Choroid plexus epithelial cell (primary cell): ENCODE measurements at regions not wholly inside any gene's neighbourhood (a gene's known extent, or its start where the extent isn't known, plus 50 kb on each side); places are given as distances from the start of the nearest gene placed in this dataset.

Experiments
- DNase-seq: peaks from one replicate; pipeline ENCODE4 v3.0.0-alpha.2; 2010; ENCODE audit warnings: low read depth
- H3K4me3 ChIP-seq: 2 replicates; pipeline ENCODE4 v1.5.1; 2011; ENCODE audit warnings: low read depth, mild to moderate bottlenecking, control low read depth, low read length, moderate library complexity
- TF ChIP-seq, protein P1 (sequence below): conservative IDR thresholded peaks from 2 replicates; pipeline ENCODE4 v1.5.1; 2011; ENCODE audit warnings: low read depth, mild to moderate bottlenecking, control low read depth, inconsistent platforms, low read length, moderate library complexity

GRCh38 chr12:75638792-75639191 lies 127.4 kb upstream of the KRR1 start:
- TF ChIP-seq, protein P1, sequence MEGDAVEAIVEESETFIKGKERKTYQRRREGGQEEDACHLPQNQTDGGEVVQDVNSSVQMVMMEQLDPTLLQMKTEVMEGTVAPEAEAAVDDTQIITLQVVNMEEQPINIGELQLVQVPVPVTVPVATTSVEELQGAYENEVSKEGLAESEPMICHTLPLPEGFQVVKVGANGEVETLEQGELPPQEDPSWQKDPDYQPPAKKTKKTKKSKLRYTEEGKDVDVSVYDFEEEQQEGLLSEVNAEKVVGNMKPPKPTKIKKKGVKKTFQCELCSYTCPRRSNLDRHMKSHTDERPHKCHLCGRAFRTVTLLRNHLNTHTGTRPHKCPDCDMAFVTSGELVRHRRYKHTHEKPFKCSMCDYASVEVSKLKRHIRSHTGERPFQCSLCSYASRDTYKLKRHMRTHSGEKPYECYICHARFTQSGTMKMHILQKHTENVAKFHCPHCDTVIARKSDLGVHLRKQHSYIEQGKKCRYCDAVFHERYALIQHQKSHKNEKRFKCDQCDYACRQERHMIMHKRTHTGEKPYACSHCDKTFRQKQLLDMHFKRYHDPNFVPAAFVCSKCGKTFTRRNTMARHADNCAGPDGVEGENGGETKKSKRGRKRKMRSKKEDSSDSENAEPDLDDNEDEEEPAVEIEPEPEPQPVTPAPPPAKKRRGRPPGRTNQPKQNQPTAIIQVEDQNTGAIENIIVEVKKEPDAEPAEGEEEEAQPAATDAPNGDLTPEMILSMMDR = no peak
- DNase-seq = no peak
- H3K4me3 ChIP-seq = no peak overlapping the region

DNA sequence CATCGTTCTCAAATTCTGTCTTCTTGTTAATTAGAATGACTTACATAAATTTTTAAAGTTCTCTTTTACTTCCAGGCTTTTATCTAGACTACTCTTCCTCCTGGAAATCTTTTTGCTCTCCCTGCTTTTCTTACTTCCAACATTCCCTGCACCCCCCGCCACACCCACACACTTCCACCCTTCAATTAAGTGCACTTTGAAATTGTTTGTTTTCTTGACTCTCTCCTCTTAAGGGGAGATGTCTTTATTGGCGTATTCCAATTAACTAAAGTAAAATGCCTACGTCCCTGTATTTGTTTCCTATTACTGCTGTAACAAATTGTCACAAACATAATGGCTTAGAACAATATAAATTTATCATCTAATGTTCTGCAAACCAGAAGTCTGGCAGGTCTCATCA lies 125.2 kb upstream of the KRR1 start:
- no peak for DNase-seq

GRCh38 chr12:75635606-75636444 lies 124.4 kb upstream of the KRR1 start:
- no peak overlapping the region for H3K4me3 ChIP-seq
- DNase-seq = peak; percentile 99
- TF ChIP-seq, protein P1 = no peak

More for the DNA sequence above, 125.2 kb upstream of the KRR1 start:
- TF ChIP-seq, protein P1 = no peak
- no peak overlapping the region for H3K4me3 ChIP-seq

DNA sequence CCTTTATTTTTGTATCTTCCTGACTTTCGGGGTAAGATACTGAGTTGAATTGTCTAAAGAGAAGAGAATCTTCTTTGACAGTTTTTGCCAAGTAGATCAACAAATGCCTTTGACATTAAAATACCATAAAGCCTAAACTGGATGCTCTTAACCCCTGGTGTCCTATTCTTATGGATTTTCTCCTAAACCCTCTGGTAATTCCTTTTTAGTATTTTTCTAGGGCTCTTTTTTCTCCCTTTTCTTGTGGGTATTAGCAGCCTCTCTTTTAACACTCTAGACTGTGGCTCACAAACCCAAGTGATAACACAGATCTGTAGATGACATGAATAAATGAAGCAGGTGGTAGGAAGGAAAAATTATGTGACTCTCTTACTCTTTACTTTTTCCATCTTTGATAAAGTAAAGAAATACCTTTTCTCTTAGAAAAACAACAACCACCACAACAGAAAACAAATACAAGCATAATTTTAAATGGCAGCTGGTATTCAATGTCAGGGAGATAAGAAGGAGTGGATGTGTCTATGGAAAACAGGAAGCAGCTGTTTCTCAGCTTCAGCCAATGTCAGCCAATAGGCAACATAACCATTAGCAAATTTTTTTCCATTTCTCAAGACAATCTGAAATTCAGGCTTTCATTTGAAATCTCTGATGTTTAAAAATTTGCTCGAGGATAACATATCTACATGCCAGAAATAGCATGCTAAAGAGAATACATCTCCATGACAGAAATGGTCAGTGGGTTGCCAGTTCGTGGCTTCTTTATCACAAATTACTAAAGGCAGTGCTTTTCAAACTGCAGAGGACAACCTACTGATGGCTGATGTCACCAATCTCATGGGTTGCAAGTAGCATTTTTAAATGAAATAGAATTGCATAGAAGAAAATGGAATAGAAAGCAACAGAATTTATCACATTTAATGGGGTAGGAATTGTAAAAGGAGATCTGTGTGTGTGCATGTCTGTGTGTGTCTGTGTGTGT lies 123.1 kb upstream of the KRR1 start:
- peak; percentile 48 for DNase-seq
- TF ChIP-seq, protein P1 = no peak
- H3K4me3 ChIP-seq = no peak overlapping the region

DNA sequence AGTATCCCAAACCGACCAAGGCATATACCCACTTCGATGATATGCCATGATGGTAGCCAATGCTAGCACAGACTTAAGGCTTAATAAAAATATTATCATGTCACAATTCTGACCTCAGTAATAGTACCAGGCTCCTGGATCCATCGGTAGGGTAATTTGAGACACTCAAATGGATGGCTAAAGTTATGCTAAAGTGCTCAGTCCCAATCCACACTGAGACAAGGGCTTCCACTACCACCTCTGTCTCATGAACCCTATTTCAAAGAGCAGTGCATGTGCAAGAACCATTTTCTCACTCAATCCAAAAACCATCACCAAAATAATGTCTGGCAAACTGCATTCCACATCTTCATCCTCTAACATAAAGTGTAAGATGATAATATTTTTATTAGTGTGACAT lies 122.4 kb upstream of the KRR1 start:
- no peak for DNase-seq
- H3K4me3 ChIP-seq = no peak overlapping the region
- TF ChIP-seq, protein P1 = no peak

- DNase-seq = peak; percentile 39
- no peak overlapping the region for H3K4me3 ChIP-seq
- TF ChIP-seq, protein P1 = no peak
Measured at GRCh38 chr12:75632442-75632841, 121.0 kb upstream of the KRR1 start.
